HEK293 (cell line): ENCODE measurements at regions not wholly inside any gene's neighbourhood (a gene's known extent, or its start where the extent isn't known, plus 50 kb on each side); places are given as distances from the start of the nearest gene placed in this dataset.

Experiments used
- CTCF ChIA-PET: fragments of 350-600 bp; formaldehyde crosslinking; extraction: SDS; loops from one replicate; lab custom pipeline; 2021; ENCODE audit warnings: antibody characterized with exemption; lab: Yijun Ruan, JAX
- POLR2A ChIA-PET: fragments of 300-600 bp; formaldehyde crosslinking; extraction: SDS; loops from one replicate; lab custom pipeline; 2020; ENCODE audit warnings: antibody characterized with exemption, inconsistent platforms; lab: Yijun Ruan, JAX
- H3K27ac ChIP-seq: fragments of 200-500 bp; sonication (Bioruptor generic); 2 replicates; pipeline ENCODE4 v1.5.1; 2014; ENCODE audit warnings: low read depth, low read length, control low read depth, inconsistent platforms; ENCODE audit errors: extremely low read depth
- H3K36me3 ChIP-seq, 2 experiments: fragments of 200-500 bp in 1 of 2; sonication (Bioruptor generic) in 1 of 2; 1 replicate in 1 of 2; 2 replicates in 1 of 2; pipeline ENCODE4 v1.5.1; 2014 to 2017; ENCODE audit warnings: inconsistent platforms in 2 of 2, low read length in 2 of 2; ENCODE audit not compliant: control insufficient read depth in 2 of 2, insufficient read depth in 1 of 2
- H3K4me1 ChIP-seq: fragments of 200-500 bp; sonication (Bioruptor generic); 2 replicates; pipeline ENCODE4 v1.5.1; 2014; ENCODE audit warnings: mild to moderate bottlenecking, low read length, inconsistent platforms; ENCODE audit not compliant: control insufficient read depth, insufficient read depth
- H3K4me3 ChIP-seq: 2 replicates; pipeline ENCODE4 v1.5.1; 2011; ENCODE audit warnings: low read depth, mild to moderate bottlenecking, control low read depth, low read length, moderate library complexity
- H3K9me3 ChIP-seq: fragments of 200-500 bp; sonication (Bioruptor generic); 2 replicates; pipeline ENCODE4 v1.5.1; 2014; ENCODE audit warnings: low read depth, low read length, inconsistent platforms; ENCODE audit not compliant: control insufficient read depth, insufficient read depth
- ELK4 ChIP-seq: IDR thresholded peaks from 2 replicates; pipeline ENCODE4 v1.6.1; 2011; ENCODE audit warnings: mild to moderate bottlenecking, low read depth, low read length, borderline replicate concordance
- GFI1B ChIP-seq: fragments of 450-650 bp; formaldehyde crosslinking; IDR thresholded peaks from 2 replicates; pipeline ENCODE4 v1.5.1; 2016; ENCODE audit warnings: missing biosample characterization, missing genetic modification characterization
- IKZF3 ChIP-seq: fragments of 450-650 bp; IDR thresholded peaks from 2 replicates; pipeline ENCODE4 v1.5.0; 2018; ENCODE audit warnings: missing biosample characterization, mild to moderate bottlenecking, missing genetic modification characterization, moderate library complexity
- KLF16 ChIP-seq: fragments of 450-650 bp; formaldehyde crosslinking; IDR thresholded peaks from 2 replicates; pipeline ENCODE4 v1.5.1; 2017; ENCODE audit warnings: missing biosample characterization, missing genetic modification characterization
- KLF8 ChIP-seq: fragments of 450-650 bp; formaldehyde crosslinking; IDR thresholded peaks from 2 replicates; pipeline ENCODE4 v1.5.1; 2016; ENCODE audit warnings: missing biosample characterization, missing genetic modification characterization
- PRDM10 ChIP-seq: fragments of 450-650 bp; formaldehyde crosslinking; IDR thresholded peaks from 2 replicates; pipeline ENCODE4 v1.5.1; 2016; ENCODE audit warnings: missing biosample characterization, missing genetic modification characterization
- PRDM4 ChIP-seq: fragments of 450-650 bp; formaldehyde crosslinking; IDR thresholded peaks from 2 replicates; pipeline ENCODE4 v1.5.1; 2017; ENCODE audit warnings: missing biosample characterization, missing genetic modification characterization
- SP2 ChIP-seq: fragments of 450-650 bp; formaldehyde crosslinking; IDR thresholded peaks from 2 replicates; pipeline ENCODE4 v1.5.1; 2016; ENCODE audit warnings: missing biosample characterization, missing genetic modification characterization
- ZNF18 ChIP-seq: fragments of 450-650 bp; formaldehyde crosslinking; IDR thresholded peaks from 2 replicates; pipeline ENCODE4 v1.5.1; 2016; ENCODE audit warnings: missing biosample characterization, missing genetic modification characterization
- ZNF184 ChIP-seq: fragments of 450-650 bp; IDR thresholded peaks from 2 replicates; pipeline ENCODE4 v1.5.1; 2018; ENCODE audit warnings: missing biosample characterization, mild to moderate bottlenecking, missing genetic modification characterization
- ZNF19 ChIP-seq: fragments of 450-650 bp; formaldehyde crosslinking; IDR thresholded peaks from 2 replicates; pipeline ENCODE4; 2016; ENCODE audit warnings: missing biosample characterization, missing genetic modification characterization, low read depth
- ZNF202 ChIP-seq: fragments of 450-650 bp; formaldehyde crosslinking; IDR thresholded peaks from 2 replicates; pipeline ENCODE4 v1.5.1; 2016; ENCODE audit warnings: missing biosample characterization, missing genetic modification characterization, borderline replicate concordance
- ZNF366 ChIP-seq: fragments of 450-650 bp; formaldehyde crosslinking; conservative IDR thresholded peaks from 2 replicates; pipeline ENCODE4 v1.5.1; 2016; ENCODE audit warnings: missing biosample characterization, missing genetic modification characterization
- ZNF391 ChIP-seq: fragments of 450-650 bp; formaldehyde crosslinking; IDR thresholded peaks from 2 replicates; pipeline ENCODE4 v1.5.1; 2016; ENCODE audit warnings: low read depth, missing biosample characterization, missing genetic modification characterization, borderline replicate concordance
- ZNF514 ChIP-seq: fragments of 450-650 bp; formaldehyde crosslinking; IDR thresholded peaks from 2 replicates; pipeline ENCODE4 v1.5.1; 2016; ENCODE audit warnings: missing biosample characterization, missing genetic modification characterization
- ZNF580 ChIP-seq: fragments of 450-650 bp; formaldehyde crosslinking; IDR thresholded peaks from 2 replicates; pipeline ENCODE4 v1.5.1; 2016; ENCODE audit warnings: missing biosample characterization, missing genetic modification characterization
- ZSCAN5A ChIP-seq: fragments of 450-650 bp; formaldehyde crosslinking; IDR thresholded peaks from 2 replicates; pipeline ENCODE4 v1.5.1; 2016; ENCODE audit warnings: missing biosample characterization, missing genetic modification characterization

- TF ChIP-seq PRDM4 (tag by site-specific recombination): no peak
These were observed 120.0 kb upstream of the JAG1 start (continued) for GRCh38 chr20:10793766-10794165.

- ChIA-PET CTCF (interaction anchor here (0.7 to 0.9 kb wide), 2 partner anchors 11 to 25 kb away, joined by 3 read pairs; no protein-coding TSS in a partner anchor), POLR2A (no interaction called here)
- H3K4me3 ChIP-seq: no peak overlapping the region
- no peaks in the 10 kb centered on the region for H3K9me3 ChIP-seq
- H3K4me1 ChIP-seq: no peaks in the 10 kb centered on the region
- H3K36me3 ChIP-seq: no peaks in the 10 kb centered on the region
- TF ChIP-seq ELK4 (no peak), ZNF514 (no peak), PRDM10 (tag by site-specific recombination) (no peak), KLF8 (tag by site-specific recombination) (no peak), KLF16 (tag by site-specific recombination) (no peak), GFI1B (tag by site-specific recombination) (no peak), ZNF184 (no peak), SP2 (tag by site-specific recombination) (no peak), ZNF202 (tag by site-specific recombination) (no peak), ZNF391 (tag by site-specific recombination) (no peak), ZNF366 (tag by site-specific recombination) (no peak), ZNF18 (tag by site-specific recombination) (no peak), ZNF19 (tag by site-specific recombination) (no peak), ZNF580 (tag by site-specific recombination) (no peak), ZSCAN5A (tag by site-specific recombination) (no peak), IKZF3 (no peak)
- no peak overlapping the region for H3K27ac ChIP-seq
These were observed 121.0 kb upstream of the JAG1 start for GRCh38 chr20:10794765-10795164.
